Cardiac fibroblast (primary cell): ENCODE measurements at regions not wholly inside any gene's neighbourhood (a gene's known extent, or its start where the extent isn't known, plus 50 kb on each side); places are given as distances from the start of the nearest gene placed in this dataset.

Source experiments
- DNase-seq, 2 donors: peaks; one replicate each; pipeline versions ENCODE4 v3.0.0 to v3.0.0-alpha.2; 2010; ENCODE audit warnings: low read depth in 2 of 2
- H3K4me3 ChIP-seq, 2 donors: replicated peaks in 1 of 2; 1 replicate in 1 of 2; 2 replicates in 1 of 2; pipeline ENCODE4 v1.5.1; 2011; ENCODE audit warnings: low read depth in 2 of 2, low read length in 2 of 2, mild to moderate bottlenecking in 2 of 2, moderate library complexity in 1 of 2
- TF ChIP-seq, protein P1 (sequence below): IDR thresholded peaks from one replicate; pipeline ENCODE4 v1.5.1; 2011; ENCODE audit warnings: low read depth, mild to moderate bottlenecking, low read length, inconsistent platforms

- DNase-seq: peak in 1 of 2 donors; percentile 24
- TF ChIP-seq, protein P1, sequence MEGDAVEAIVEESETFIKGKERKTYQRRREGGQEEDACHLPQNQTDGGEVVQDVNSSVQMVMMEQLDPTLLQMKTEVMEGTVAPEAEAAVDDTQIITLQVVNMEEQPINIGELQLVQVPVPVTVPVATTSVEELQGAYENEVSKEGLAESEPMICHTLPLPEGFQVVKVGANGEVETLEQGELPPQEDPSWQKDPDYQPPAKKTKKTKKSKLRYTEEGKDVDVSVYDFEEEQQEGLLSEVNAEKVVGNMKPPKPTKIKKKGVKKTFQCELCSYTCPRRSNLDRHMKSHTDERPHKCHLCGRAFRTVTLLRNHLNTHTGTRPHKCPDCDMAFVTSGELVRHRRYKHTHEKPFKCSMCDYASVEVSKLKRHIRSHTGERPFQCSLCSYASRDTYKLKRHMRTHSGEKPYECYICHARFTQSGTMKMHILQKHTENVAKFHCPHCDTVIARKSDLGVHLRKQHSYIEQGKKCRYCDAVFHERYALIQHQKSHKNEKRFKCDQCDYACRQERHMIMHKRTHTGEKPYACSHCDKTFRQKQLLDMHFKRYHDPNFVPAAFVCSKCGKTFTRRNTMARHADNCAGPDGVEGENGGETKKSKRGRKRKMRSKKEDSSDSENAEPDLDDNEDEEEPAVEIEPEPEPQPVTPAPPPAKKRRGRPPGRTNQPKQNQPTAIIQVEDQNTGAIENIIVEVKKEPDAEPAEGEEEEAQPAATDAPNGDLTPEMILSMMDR: no peak
- no peak overlapping the region for H3K4me3 ChIP-seq
Observed at GRCh38 chr2:120938045-120938771, 202.5 kb downstream of the GLI2 start.

DNA sequence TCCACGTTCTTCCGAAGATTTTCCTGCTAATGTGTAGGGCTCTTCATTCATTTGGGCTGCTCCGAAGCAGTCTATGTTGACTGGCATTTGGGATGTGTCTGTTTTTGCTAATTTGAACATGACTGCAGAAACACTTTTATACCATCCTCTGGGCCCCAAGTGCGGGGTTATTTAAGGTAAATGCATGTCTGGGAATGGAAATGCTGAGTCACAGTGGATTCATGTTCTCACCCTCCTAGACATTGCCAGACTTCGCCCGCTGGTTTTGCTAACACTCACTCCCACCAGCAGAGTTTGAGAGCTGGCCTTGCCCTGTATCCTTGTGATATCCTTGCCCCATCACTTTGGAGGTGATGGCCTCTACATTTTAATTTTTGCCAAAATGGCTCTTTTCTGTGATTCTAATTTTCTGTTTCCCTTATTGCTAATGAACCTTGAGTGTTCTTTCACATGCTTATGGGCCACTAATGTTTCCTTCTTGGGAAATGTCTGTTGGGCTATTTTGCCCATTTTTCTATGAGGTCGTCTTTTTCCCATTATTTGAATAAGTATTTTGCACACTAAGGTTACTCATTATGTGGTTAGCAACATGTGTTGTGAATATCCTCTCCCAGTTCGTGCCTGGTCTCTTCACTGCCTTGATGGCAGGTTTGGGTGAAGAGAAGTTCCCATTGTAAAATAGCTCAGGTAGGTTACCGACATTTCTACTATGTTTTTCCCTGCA lies 204.1 kb downstream of the GLI2 start:
- DNase-seq: peak; percentile 86 to 92
- TF ChIP-seq, protein P1: no peak
- no peak overlapping the region for H3K4me3 ChIP-seq

- TF ChIP-seq, protein P1: no peak
- DNase-seq: no peak
Observed at GRCh38 chr2:120940319-120940696, 204.6 kb downstream of the GLI2 start.

GRCh38 chr2:120940726-120941256 lies 205.1 kb downstream of the GLI2 start:
- TF ChIP-seq, protein P1: no peak
- no peak overlapping the region for H3K4me3 ChIP-seq
- DNase-seq: no peak

More at GRCh38 chr2:120940319-120940696, 204.6 kb downstream of the GLI2 start:
- no peak overlapping the region for H3K4me3 ChIP-seq

DNA sequence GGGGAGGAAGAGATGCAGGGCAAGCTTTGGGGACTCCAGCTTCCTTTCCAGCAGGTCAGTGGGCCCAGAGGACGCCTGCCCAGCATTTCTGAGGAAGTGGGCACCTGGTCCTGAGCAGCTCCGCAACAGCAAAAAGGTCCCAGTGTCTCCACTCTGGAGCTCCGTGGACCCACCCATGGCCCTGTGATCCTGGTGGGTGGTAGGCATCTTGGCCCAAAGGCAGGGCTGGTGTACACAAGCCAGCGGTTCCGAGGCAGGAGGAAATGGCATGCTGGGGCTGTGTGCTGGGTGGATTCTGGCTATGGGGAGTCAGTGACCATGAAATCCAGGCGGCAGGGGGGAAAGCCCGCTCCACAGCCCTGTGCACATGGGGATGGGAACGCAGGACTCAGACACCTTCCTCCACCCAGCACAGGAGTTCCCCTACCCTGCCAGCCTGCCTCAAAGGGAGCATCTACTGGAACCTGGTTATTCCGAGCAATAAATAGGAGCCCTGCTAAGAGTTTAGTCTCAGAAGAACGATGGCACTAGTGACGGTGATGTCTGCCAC lies 206.0 kb downstream of the GLI2 start:
- TF ChIP-seq, protein P1: no peak
- H3K4me3 ChIP-seq: no peak overlapping the region
- DNase-seq: no peak

DNA sequence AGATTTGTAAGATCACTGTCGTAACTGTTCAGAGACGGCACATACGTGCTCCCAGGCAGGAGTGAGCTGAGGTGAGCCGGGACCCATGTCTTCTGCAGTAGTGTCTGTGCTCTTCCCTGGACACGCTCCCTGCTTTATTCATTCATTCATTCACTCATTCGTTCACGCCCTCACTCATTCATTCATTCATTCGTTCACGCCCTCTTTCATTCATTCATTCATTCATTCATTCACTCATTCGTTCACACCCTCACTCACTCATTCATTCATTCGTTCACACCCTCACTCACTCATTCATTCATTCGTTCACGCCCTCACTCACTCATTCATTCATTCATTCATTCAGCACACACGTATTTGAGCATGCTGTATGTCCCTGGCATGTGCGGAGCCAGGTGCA lies 207.0 kb downstream of the GLI2 start:
- no peak overlapping the region for H3K4me3 ChIP-seq
- no peak for DNase-seq
- TF ChIP-seq, protein P1: no peak
